ENCODE measurements at regions not wholly inside any gene's neighbourhood (a gene's known extent, or its start where the extent isn't known, plus 50 kb on each side); places are given as distances from the start of the nearest gene placed in this dataset.

- H3K4me1 ChIP-seq: no peaks in the 10 kb centered on the region
- 41 to 53% methylated on average over 3 of the region's 3 CpGs for WGBS, 2 donors
- no peak for ATAC-seq
- H3K27ac ChIP-seq: no peak overlapping the region
- intact Hi-C loops (cut with DNase I): no loop called here
- no peak overlapping the region for H3K4me3 ChIP-seq
- no peaks in the 10 kb centered on the region for H3K27me3 ChIP-seq
- no peak for TF ChIP-seq CTCF (IDR thresholded peaks at IDR 0.05)
- no peaks in the 10 kb centered on the region for H3K9me3 ChIP-seq
- H3K36me3 ChIP-seq: no peaks in the 10 kb centered on the region
- DNase-seq: no peak
- no peak for FAIRE-seq
Observed at GRCh38 chr5:152864447-152864846, 459.4 kb upstream of the NMUR2 start.

GRCh38 chr5:152864991-152865390 is 459.9 kb upstream of the NMUR2 start:
- Histone ChIP-seq H3K9me3 (no peaks in the 10 kb centered on the region), H3K4me1 (no peaks in the 10 kb centered on the region), H3K27ac (no peak overlapping the region), H3K27me3 (no peaks in the 10 kb centered on the region), H3K4me3 (no peak overlapping the region), H3K36me3 (no peaks in the 10 kb centered on the region)
- FAIRE-seq (no peak), ATAC-seq (no peak), DNase-seq (no peak)
- TF ChIP-seq CTCF (IDR thresholded peaks at IDR 0.05): no peak
- intact Hi-C loops (cut with DNase I): no loop called here

- no peak for ATAC-seq
- intact Hi-C loops (cut with DNase I): no loop called here
- FAIRE-seq: no peak
- WGBS, 2 donors: 77 to 88% methylated on average over 4 of the region's 4 CpGs
- Histone ChIP-seq H3K27ac (no peak overlapping the region), H3K4me3 (no peak overlapping the region), H3K36me3 (no peaks in the 10 kb centered on the region), H3K4me1 (no peaks in the 10 kb centered on the region), H3K27me3 (no peaks in the 10 kb centered on the region), H3K9me3 (no peaks in the 10 kb centered on the region)
- no peak for DNase-seq
- TF ChIP-seq CTCF (IDR thresholded peaks at IDR 0.05): no peak
Observed at GRCh38 chr5:152869971-152870370, 464.9 kb upstream of the NMUR2 start.

GRCh38 chr5:152882621-152883020 is 477.5 kb upstream of the NMUR2 start:
- no peak overlapping the region for H3K27ac ChIP-seq
- no peak for DNase-seq
- no peaks in the 10 kb centered on the region for H3K27me3 ChIP-seq
- no peak overlapping the region for H3K4me3 ChIP-seq
- no peaks in the 10 kb centered on the region for H3K9me3 ChIP-seq
- no peaks in the 10 kb centered on the region for H3K36me3 ChIP-seq
- no peak for FAIRE-seq
- intact Hi-C loops (cut with DNase I): no loop called here
- 44 to 59% methylated on average over 2 of the region's 2 CpGs for WGBS, 2 donors
- H3K4me1 ChIP-seq: no peaks in the 10 kb centered on the region
- TF ChIP-seq CTCF (IDR thresholded peaks at IDR 0.05): no peak
- no peak for ATAC-seq

- no peak overlapping the region for H3K27ac ChIP-seq
- intact Hi-C loops (cut with DNase I): no loop called here
- WGBS, 2 donors: 20 to 26% methylated on average over 3 of the region's 3 CpGs
- ATAC-seq (no peak), FAIRE-seq (no peak), DNase-seq (no peak)
- no peaks in the 10 kb centered on the region for H3K9me3 ChIP-seq
- H3K36me3 ChIP-seq: no peaks in the 10 kb centered on the region
- no peak for TF ChIP-seq CTCF (IDR thresholded peaks at IDR 0.05)
- no peak overlapping the region for H3K4me3 ChIP-seq
- no peaks in the 10 kb centered on the region for H3K4me1 ChIP-seq
- H3K27me3 ChIP-seq: no peaks in the 10 kb centered on the region
Observed at GRCh38 chr5:152883066-152883775, 478.1 kb upstream of the NMUR2 start.

Measured in pancreas (tissue), 10 donors.